Stimulated activated CD8-positive, alpha-beta memory T cell treated with anti-CD3 and anti-CD28 coated beads, Interleukin-4, amount 100 ng/mL, for 48 hours (primary cell): ENCODE measurements at regions not wholly inside any gene's neighbourhood (a gene's known extent, or its start where the extent isn't known, plus 50 kb on each side); places are given as distances from the start of the nearest gene placed in this dataset.

Experiments
- DNase-seq: peaks from one replicate; pipeline ENCODE4 v3.0.0-alpha.2; 2020

- no peak for DNase-seq
Observed at GRCh38 chr2:7226501-7226900, 309.3 kb downstream of the RNF144A start.

GRCh38 chr2:7233126-7233525, 315.9 kb downstream of the RNF144A start:
- no peak for DNase-seq

GRCh38 chr2:7237466-7237865, 320.3 kb downstream of the RNF144A start:
- DNase-seq = no peak

DNA sequence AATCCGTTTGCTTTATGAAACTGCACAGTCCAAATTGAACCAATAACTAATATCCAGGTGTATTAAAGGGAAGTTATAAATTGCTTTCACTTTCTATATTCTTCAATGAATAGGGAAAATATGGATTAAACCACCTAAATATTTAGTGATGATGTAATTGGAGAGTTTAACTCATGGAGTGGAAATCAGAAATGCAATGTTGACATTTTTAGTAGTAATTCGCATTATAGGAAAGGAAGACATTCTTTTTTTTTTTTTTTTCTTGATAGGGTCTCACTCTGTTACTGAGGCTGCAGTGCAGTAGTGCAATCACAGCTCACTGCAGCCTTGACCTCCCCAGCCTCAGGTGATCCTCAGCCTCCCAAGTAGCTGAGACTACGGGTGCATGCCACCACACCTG, 321.9 kb downstream of the RNF144A start:
- DNase-seq = no peak

DNA sequence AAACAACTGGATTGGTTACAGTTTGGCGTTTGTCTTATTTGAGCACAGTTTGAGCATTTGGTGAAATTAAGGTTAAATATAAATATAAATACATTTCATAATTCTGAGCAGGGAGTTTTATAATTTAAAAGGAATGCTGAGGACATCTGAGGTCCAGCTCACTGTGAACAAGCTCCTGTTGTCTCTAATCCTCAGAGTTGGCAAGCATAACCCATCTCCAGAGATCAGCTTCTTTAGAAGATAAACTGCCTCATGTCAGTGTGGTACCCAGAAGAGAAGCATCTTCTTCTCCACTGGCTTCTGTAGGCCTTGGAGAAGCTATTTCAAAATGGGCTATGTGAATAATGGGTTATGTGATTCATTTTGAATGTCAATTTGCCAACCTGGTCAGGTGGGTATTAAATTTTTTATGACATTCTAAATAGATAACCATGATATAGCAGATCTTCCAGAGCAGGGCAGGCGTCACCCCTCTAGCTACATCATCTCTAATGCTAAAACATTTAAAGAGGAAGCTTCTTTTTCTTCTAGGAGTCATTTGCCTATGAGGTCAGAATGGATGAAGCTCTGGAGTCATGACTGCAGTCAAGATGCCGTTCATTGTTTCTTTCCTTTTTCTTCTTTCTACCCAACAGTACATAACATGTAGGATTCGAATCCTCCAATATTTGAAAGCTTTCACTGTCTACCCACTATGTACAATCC, 324.0 kb downstream of the RNF144A start:
- DNase-seq = no peak

- no peak for DNase-seq
Observed at GRCh38 chr2:7242189-7242867, 325.1 kb downstream of the RNF144A start.

DNA sequence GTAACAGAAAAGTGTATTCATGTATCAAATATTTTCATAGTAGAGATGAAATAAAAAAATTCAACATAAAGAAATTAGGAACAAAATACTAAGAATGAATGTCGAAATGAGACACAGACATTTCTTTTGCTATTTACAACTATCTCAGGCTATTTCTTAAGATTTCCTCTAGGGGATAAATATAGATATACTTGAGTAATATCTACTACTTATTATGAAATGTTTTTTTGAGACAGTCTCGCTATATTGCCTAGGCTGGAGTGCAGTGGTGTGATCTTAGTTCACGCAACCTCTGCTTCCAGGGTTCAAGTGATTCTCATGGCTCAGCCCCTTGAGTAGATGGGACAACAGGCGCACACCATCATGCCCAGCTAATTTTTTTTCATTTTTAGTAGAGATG, 326.1 kb downstream of the RNF144A start:
- no peak for DNase-seq

- DNase-seq = no peak
Observed at GRCh38 chr2:7256377-7256776, 339.2 kb downstream of the RNF144A start.

DNA sequence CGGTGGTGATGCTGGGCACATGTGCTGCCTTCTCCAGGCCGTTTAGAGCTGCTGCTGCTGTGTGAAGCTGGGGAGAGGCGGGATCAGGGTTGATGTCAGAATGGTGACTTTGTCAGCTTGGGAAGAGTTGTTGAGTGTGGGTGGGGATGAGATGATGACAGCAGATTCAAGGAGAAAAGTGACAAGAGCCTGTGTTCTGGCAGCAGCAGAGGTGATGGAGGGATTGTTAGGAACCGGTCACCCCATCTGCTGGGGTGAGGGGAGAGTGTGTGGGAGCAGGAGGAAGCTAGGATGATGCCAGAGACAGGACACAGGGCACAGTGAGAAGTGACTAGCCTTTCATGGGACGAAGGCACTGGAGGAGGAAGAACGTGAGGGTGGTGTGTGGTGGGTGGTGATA, 345.5 kb downstream of the RNF144A start:
- DNase-seq = no peak

GRCh38 chr2:7264791-7265190, 347.6 kb downstream of the RNF144A start:
- no peak for DNase-seq

GRCh38 chr2:7265286-7265685, 348.1 kb downstream of the RNF144A start:
- no peak for DNase-seq

DNA sequence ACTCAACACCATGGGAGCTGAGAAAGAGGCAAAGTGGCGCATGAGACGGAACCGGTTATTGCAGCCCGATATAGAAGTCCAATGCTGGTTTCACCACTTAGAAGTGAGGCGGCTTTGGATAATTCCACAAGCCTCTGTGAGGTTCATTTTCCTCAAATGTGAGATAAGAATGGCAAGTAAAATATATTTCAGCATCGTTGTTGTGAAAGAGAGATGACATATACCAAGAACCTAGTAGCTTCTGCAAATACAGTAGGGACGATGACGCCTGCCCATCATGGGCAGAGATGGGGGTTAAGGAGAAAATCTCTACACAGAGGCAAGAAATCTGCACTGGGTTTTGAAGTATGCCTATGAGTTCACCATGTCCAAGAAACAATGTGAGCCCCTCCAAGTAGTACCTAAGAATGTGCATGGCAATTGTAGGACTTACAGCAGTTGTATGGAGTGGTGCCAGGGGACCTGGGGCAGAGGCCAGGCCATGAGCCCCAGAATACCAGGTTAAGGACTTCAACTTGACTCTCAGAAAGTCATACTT, 352.0 kb downstream of the RNF144A start:
- no peak for DNase-seq

GRCh38 chr2:7270011-7270431, 352.8 kb downstream of the RNF144A start:
- no peak for DNase-seq

DNA sequence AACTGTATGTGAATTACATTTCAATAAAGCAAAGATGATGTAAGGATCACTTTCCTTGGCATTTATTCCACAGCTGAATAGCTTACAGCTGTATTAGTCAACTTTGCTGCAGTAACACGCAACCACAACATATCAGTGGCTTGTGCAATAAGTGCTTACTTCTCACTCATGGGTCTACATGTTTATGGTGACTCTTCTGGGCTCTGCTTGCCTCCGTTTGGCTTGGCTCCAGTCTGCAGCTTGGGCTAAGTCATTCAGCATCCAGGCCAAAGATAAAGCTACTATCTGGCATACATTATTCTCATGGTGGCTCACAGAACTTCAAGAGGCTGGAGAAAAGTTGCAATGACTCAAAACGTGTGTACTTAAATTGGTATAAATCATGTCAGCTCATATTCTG, 355.0 kb downstream of the RNF144A start:
- no peak for DNase-seq

DNA sequence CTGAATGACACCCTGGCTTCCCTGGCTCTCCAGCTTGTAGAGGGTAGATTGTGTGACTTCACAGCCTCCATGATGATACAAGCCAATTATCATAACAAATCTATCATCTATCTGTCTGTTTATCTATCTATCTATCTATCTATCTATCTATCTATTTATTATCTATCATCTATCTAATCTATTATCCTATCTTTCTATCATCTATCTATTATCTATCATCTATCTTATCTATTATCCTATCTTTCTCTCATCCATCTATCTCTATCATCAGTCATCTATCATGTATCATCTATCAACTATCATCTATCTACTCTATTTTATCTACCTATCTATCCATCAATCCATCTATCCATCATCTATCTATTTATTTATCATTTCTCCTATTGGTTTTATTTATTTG, 361.8 kb downstream of the RNF144A start:
- no peak for DNase-seq

- DNase-seq = no peak
Observed at GRCh38 chr2:7279421-7279949, 362.3 kb downstream of the RNF144A start.

GRCh38 chr2:7280790-7281189, 363.6 kb downstream of the RNF144A start:
- DNase-seq = no peak

DNA sequence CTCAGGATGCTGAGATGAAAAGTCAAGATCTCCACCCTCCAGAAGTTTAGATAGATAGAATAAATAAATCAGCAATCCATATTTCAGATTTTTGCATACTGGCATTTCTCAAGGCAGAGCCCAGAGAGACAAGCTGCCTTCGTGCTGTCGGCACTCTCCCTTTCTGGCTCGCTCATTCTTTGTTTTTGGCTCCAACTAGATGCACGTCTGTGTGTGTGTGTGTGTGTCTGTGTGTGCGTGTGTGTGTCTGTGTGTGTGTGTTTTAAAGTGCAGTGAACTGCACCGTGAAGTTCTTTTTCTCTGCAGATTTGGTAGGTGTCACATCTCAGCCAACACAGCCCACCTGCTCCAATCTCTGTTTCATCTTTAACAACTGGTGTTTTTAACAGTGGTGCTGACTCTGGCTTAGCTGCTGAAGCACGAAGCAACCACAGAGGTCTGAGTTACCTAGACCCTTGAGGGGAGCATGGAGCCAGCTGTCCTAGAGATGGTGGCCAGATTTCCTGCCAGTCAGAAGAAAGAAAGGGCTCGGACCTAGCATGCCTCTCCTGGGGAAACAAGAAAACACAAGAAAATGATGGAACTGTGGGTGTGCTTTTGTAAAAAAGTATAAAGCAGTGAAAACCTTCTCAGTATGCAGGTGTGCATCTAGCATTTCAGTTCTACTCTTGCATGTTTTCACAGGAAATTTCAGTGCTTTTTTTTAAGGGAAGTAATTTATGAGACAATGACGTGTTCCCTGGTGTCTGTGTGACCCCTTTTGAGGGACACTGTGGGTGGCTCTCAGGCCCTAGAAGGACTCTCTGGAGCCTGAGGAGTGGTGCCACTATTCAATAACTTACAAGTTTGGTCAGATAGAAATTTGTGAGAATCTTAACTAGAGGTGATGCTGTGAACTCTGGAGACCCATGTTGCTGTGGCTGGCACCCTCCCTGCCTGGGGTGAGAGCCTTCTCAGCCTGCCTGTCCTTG, 364.3 kb downstream of the RNF144A start:
- DNase-seq = no peak

- no peak for DNase-seq
Observed at GRCh38 chr2:7286120-7286519, 368.9 kb downstream of the RNF144A start.

- no peak for DNase-seq
Observed at GRCh38 chr2:7288484-7288883, 371.3 kb downstream of the RNF144A start.

GRCh38 chr2:7289697-7290096, 372.5 kb downstream of the RNF144A start:
- DNase-seq = no peak

DNA sequence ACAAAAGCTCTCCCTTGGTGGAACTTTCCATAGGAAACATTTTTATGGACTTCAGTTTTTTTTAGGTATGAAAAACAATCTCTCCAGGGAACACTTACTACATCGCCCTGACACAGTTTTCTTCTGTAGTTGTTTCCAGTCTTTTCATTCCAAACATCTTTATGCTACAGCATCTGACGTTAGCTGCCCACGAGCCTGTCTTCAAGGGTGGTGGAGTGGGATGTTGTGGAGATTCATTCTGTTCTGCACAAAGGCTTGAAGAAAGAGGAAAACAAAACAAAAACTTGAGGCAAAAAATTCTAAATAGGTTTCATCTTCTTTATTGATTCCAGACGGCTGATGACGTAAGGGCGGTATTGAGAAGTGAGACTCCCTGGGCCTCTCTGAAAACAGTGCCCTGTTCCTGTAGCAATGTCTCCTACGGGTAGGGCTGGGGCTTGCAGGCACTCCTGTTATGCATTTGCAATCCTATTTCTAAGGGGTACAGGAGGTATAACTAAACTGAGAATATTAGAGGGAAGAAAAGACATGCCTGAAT, 375.0 kb downstream of the RNF144A start:
- no peak for DNase-seq

- DNase-seq = no peak
Observed at GRCh38 chr2:7309582-7309981, 392.4 kb downstream of the RNF144A start.
